ENCODE measurements at regions not wholly inside any gene's neighbourhood (a gene's known extent, or its start where the extent isn't known, plus 50 kb on each side); places are given as distances from the start of the nearest gene placed in this dataset.

GRCh38 chr22:48803948-48804810 is 1023.5 kb downstream of the BRD1 start:
- in situ Hi-C loops (cut with HindIII; ENCODE audit: low pct_unique_long_range_greater_than_20kb, low sequenced_read_pairs) = no loop called here
- no peak for DNase-seq (ENCODE audit: low read depth, low spot score)

- DNase-seq (ENCODE audit: low read depth, low spot score) = no peak
- in situ Hi-C loops (cut with HindIII; ENCODE audit: low pct_unique_long_range_greater_than_20kb, low sequenced_read_pairs) = no loop called here
These were observed 1024.3 kb downstream of the BRD1 start for GRCh38 chr22:48803171-48803947.

- DNase-seq (ENCODE audit: low read depth, low spot score) = no peak
- in situ Hi-C loops (cut with HindIII; ENCODE audit: low pct_unique_long_range_greater_than_20kb, low sequenced_read_pairs) = no loop called here
These were observed 1025.1 kb downstream of the BRD1 start for GRCh38 chr22:48802576-48802975.

GRCh38 chr22:48800886-48801607 is 1026.6 kb downstream of the BRD1 start:
- in situ Hi-C loops (cut with HindIII; ENCODE audit: low pct_unique_long_range_greater_than_20kb, low sequenced_read_pairs) = no loop called here
- DNase-seq (ENCODE audit: low read depth, low spot score) = no peak

GRCh38 chr22:48800036-48800885 is 1027.4 kb downstream of the BRD1 start:
- no peak for DNase-seq (ENCODE audit: low read depth, low spot score)
- in situ Hi-C loops (cut with HindIII; ENCODE audit: low pct_unique_long_range_greater_than_20kb, low sequenced_read_pairs) = no loop called here

GRCh38 chr22:48799227-48799970 is 1028.3 kb downstream of the BRD1 start:
- in situ Hi-C loops (cut with HindIII; ENCODE audit: low pct_unique_long_range_greater_than_20kb, low sequenced_read_pairs) = no loop called here
- DNase-seq (ENCODE audit: low read depth, low spot score) = no peak

- DNase-seq (ENCODE audit: low read depth, low spot score) = no peak
- in situ Hi-C loops (cut with HindIII; ENCODE audit: low pct_unique_long_range_greater_than_20kb, low sequenced_read_pairs) = no loop called here
These were observed 1029.1 kb downstream of the BRD1 start for GRCh38 chr22:48798281-48799226.

- in situ Hi-C loops (cut with HindIII; ENCODE audit: low pct_unique_long_range_greater_than_20kb, low sequenced_read_pairs) = no loop called here
- no peak for DNase-seq (ENCODE audit: low read depth, low spot score)
These were observed 1029.9 kb downstream of the BRD1 start for GRCh38 chr22:48797731-48798130.

GRCh38 chr22:48796310-48797015 is 1031.2 kb downstream of the BRD1 start:
- no peak for DNase-seq (ENCODE audit: low read depth, low spot score)
- in situ Hi-C loops (cut with HindIII; ENCODE audit: low pct_unique_long_range_greater_than_20kb, low sequenced_read_pairs) = no loop called here

- in situ Hi-C loops (cut with HindIII; ENCODE audit: low pct_unique_long_range_greater_than_20kb, low sequenced_read_pairs) = no loop called here
- no peak for DNase-seq (ENCODE audit: low read depth, low spot score)
These were observed 1032.0 kb downstream of the BRD1 start for GRCh38 chr22:48795664-48796063.

- no peak for DNase-seq (ENCODE audit: low read depth, low spot score)
- in situ Hi-C loops (cut with HindIII; ENCODE audit: low pct_unique_long_range_greater_than_20kb, low sequenced_read_pairs) = no loop called here
These were observed 1032.8 kb downstream of the BRD1 start for GRCh38 chr22:48794906-48795305.

- in situ Hi-C loops (cut with HindIII; ENCODE audit: low pct_unique_long_range_greater_than_20kb, low sequenced_read_pairs) = no loop called here
- DNase-seq (ENCODE audit: low read depth, low spot score) = no peak
These were observed 1033.7 kb downstream of the BRD1 start for GRCh38 chr22:48793949-48794348.

GRCh38 chr22:48786679-48786996 is 1041.0 kb downstream of the BRD1 start:
- no peak for DNase-seq (ENCODE audit: low read depth, low spot score)
- in situ Hi-C loops (cut with HindIII; ENCODE audit: low pct_unique_long_range_greater_than_20kb, low sequenced_read_pairs) = no loop called here

- no peak for DNase-seq (ENCODE audit: low read depth, low spot score)
- in situ Hi-C loops (cut with HindIII; ENCODE audit: low pct_unique_long_range_greater_than_20kb, low sequenced_read_pairs) = no loop called here
These were observed 1041.6 kb downstream of the BRD1 start for GRCh38 chr22:48785792-48786678.

Measured in SK-MEL-5 (cell line).